ENCODE measurements at regions not wholly inside any gene's neighbourhood (a gene's known extent, or its start where the extent isn't known, plus 50 kb on each side); places are given as distances from the start of the nearest gene placed in this dataset.

DNA sequence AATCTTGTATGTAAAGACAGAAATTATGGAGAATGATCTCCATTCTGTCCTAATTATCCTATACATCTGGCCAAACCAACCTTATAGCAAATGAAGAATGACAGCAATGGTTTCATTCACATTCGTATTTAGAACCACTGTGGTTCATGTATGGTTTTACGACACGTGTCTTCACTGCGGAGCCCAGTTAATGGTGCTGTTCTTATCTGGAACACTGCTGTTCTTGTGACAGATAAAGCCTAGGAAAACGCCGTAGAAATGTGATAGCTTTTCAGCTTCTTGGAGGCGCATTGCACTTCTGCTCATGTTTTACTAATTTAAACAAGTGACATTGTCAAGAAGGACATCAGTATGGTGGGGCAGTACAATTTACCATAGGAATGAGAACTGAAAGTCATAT, 2266.4 kb upstream of the TENM3 start:
- H3K4me3 ChIP-seq (ENCODE audit: low read depth, low read length), result no peak overlapping the region
- no peak for TF ChIP-seq CTCF (conservative IDR thresholded peaks at IDR 0.05; ENCODE audit: low read depth, low read length)
- no peak for DNase-seq (ENCODE audit: low read depth)

DNA sequence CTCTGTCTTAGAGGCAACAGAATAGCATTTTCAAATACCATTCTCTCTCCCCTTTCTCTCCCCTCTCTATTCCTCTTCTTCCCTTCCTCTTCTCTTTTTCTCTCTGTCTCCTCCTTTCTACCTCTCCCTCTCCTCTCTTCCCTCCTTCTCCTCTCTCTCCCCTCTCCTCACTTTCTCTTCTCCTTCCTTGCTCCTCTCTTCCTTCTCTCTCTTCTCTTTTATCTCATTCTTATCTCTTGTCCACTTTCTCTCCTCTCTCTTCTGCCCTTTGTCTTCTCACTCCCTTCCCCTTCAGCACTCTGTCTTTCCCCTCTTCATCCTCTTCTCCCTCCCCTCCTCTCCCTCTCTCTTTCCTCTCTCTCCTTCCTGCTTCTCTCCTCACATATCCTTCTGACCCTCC, 2265.8 kb upstream of the TENM3 start:
- TF ChIP-seq CTCF (conservative IDR thresholded peaks at IDR 0.05; ENCODE audit: low read depth, low read length), result no peak
- no peak for DNase-seq (ENCODE audit: low read depth)
- no peak overlapping the region for H3K4me3 ChIP-seq (ENCODE audit: low read depth, low read length)

GRCh38 chr4:179981161-179981560, 2262.0 kb upstream of the TENM3 start:
- H3K4me3 ChIP-seq (ENCODE audit: low read depth, low read length), result no peak overlapping the region
- no peak for DNase-seq (ENCODE audit: low read depth)
- no peak for TF ChIP-seq CTCF (conservative IDR thresholded peaks at IDR 0.05; ENCODE audit: low read depth, low read length)

DNA sequence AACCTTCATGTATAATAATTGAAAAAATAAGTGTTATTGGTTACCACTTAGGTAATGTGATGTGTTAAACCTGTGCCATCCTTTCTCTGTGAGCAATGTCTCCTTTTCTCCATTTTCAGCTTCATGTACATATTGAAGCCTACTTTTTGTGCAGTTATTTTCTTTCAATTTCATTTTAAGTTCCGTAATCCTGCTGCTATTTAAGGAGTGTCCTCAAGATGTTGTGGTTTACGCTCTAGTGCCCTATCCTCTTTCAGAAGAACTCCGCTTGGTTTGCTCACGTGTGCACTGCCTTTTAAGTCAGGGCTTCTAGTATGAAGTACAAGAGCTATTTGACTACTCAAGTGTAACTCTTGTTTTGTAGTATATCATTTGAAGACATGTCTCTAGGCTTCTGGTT, 2253.2 kb upstream of the TENM3 start:
- peak; percentile 30 for DNase-seq (ENCODE audit: low read depth)
- TF ChIP-seq CTCF (conservative IDR thresholded peaks at IDR 0.05; ENCODE audit: low read depth, low read length), result no peak
- no peak overlapping the region for H3K4me3 ChIP-seq (ENCODE audit: low read depth, low read length)

- H3K4me3 ChIP-seq (ENCODE audit: low read depth, low read length), result no peak overlapping the region
- TF ChIP-seq CTCF (conservative IDR thresholded peaks at IDR 0.05; ENCODE audit: low read depth, low read length), result no peak
- DNase-seq (ENCODE audit: low read depth), result no peak
These were observed 2233.9 kb upstream of the TENM3 start for GRCh38 chr4:180009316-180009715.

DNA sequence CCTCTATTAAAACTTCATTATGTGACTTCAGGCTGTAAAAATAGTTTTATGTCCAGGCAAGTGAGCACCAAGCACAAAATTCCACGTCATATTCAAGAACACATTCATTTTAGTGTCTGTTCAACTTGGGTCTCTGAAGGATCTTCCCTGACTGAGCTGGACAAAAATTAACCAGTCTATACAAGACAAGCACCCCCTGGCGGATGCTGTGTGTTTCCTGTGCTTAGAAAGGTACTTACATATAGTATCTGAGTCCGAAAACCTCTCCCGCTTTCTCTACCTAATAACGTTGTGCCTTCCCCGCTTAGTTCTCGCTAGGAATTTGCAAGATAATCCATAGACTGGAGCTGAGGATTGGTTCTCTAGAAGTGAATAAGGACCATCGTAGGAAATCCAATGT, 2214.5 kb upstream of the TENM3 start:
- peak; percentile 3 for DNase-seq (ENCODE audit: low read depth)
- no peak overlapping the region for H3K4me3 ChIP-seq (ENCODE audit: low read depth, low read length)

More for the DNA sequence above, 2214.5 kb upstream of the TENM3 start:
- peak; percentile 61 for TF ChIP-seq CTCF (conservative IDR thresholded peaks at IDR 0.05; ENCODE audit: low read depth, low read length)

Data from epithelial cell of proximal tubule (primary cell).